PC-3 (cell line): ENCODE measurements at regions not wholly inside any gene's neighbourhood (a gene's known extent, or its start where the extent isn't known, plus 50 kb on each side); places are given as distances from the start of the nearest gene placed in this dataset.

ENCODE experiments used
- EZH2 ChIP-seq: fragments of 300-600 bp; sonication (generic); IDR thresholded peaks from one replicate; pipeline ENCODE4 v1.6.1; 2017; ENCODE audit warnings: antibody characterized with exemption, mild to moderate bottlenecking, low read length; ENCODE audit not compliant: unreplicated experiment
- EZH2phosphoT487 ChIP-seq: fragments of 300-600 bp; sonication (generic); IDR thresholded peaks from 2 replicates; pipeline ENCODE4 v1.6.1; 2018; ENCODE audit warnings: mild to moderate bottlenecking, antibody characterized with exemption, low read length, borderline replicate concordance
- TF ChIP-seq, protein P1 (sequence below): fragments of 300-600 bp; sonication (generic); conservative IDR thresholded peaks from 2 replicates; pipeline ENCODE4 v1.5.1; 2017; ENCODE audit warnings: antibody characterized with exemption, low read depth, mild to moderate bottlenecking, low read length

DNA sequence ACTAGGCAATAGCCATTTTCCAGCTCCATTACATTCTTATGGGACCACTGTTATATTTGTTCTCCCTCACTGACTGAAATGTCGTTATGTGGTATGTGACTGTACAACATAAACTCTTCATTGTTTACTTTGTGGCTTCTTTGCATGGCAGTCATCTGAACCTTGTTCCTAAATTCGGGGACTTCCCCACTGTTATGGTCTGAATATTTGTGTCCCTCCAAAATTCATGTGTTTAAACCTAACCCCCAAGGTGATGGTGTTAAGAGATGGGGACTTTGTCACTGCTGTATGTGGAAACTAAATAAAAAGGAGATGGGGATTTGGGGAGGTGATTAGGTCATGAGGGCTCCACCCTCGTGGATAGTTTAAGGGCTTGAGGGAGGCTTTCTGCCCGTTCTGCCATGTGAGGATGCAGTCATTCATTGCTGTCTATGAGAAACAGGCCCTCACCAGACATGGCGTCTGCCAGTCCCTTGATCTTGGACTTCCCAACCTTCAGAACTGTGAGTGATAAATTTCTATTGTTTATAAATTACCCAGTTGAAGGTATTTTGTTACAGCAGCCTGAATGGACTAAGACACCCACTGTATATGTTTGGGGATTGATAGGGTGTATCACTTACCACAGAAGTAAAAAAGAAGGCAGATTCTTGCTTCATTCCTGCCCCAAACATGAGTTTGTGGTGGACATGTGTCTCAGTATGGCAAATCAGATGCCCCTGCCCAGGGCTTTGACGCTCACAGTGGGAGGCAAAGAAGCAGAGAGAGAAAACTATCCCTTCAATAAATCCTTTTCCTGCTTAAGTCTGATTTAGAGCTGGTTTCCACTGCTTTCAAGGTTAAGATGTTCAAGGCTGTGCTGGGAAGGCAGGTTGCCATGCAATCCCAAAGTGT lies 138.0 kb upstream of the UBE2E1 start:
- TF ChIP-seq, protein P1, sequence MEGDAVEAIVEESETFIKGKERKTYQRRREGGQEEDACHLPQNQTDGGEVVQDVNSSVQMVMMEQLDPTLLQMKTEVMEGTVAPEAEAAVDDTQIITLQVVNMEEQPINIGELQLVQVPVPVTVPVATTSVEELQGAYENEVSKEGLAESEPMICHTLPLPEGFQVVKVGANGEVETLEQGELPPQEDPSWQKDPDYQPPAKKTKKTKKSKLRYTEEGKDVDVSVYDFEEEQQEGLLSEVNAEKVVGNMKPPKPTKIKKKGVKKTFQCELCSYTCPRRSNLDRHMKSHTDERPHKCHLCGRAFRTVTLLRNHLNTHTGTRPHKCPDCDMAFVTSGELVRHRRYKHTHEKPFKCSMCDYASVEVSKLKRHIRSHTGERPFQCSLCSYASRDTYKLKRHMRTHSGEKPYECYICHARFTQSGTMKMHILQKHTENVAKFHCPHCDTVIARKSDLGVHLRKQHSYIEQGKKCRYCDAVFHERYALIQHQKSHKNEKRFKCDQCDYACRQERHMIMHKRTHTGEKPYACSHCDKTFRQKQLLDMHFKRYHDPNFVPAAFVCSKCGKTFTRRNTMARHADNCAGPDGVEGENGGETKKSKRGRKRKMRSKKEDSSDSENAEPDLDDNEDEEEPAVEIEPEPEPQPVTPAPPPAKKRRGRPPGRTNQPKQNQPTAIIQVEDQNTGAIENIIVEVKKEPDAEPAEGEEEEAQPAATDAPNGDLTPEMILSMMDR: no peak
- TF ChIP-seq EZH2phosphoT487 (no peak), EZH2 (no peak)
